NCI-H146 treated with DMSO at 0.1 percent for 48 hours (cell line): ENCODE measurements at regions not wholly inside any gene's neighbourhood (a gene's known extent, or its start where the extent isn't known, plus 50 kb on each side); places are given as distances from the start of the nearest gene placed in this dataset.
"Not testable (repeated sequence)": the region's sequence is repeated elsewhere in the genome, so short reads cannot be mapped to it uniquely, and the experiment has no call there.

Experiments
- DNase-seq: peaks from one replicate; lab custom pipeline; 2025; ENCODE audit not compliant: unreplicated experiment; lab: John Stamatoyannopoulos, UW

DNA sequence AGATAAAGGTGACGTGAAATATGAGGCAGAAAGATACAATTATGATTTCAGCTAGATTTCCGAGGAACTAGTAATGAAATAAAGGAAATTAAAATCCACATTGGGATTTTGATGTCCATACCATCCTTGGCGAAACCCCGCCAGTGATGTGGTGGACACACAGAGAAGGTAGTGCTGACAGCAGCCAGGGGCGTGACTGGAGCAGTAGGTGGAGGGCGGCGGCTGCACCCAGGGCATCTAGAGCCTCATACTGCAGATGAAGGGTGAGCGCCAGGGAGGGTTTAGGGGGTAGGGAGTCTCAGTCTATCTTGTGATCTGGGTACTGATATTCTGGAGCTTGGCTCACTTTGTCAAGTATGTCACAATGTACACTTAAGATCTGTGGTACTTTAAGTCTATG is 855.5 kb upstream of the POM121L12 start:
- DNase-seq = no peak

DNA sequence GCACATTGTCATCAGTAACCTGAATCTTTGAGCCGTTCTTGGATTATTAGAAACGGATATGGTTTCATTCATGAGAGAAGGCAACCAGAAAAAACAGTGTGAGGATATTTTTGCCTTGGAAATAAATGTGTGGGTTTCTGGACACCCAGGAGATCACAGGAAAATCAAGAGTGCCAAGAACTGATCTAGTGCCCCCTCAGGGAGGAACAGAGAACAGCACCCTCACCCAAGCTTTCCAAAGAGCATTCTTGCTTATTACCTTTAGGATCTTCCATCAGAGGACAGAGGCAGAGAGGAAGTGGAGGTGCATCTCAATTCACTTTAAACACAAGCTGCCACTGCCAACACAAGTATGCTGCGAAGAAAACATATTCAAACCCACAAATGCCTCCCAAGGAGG is 851.5 kb upstream of the COBL start:
- DNase-seq = no peak

DNA sequence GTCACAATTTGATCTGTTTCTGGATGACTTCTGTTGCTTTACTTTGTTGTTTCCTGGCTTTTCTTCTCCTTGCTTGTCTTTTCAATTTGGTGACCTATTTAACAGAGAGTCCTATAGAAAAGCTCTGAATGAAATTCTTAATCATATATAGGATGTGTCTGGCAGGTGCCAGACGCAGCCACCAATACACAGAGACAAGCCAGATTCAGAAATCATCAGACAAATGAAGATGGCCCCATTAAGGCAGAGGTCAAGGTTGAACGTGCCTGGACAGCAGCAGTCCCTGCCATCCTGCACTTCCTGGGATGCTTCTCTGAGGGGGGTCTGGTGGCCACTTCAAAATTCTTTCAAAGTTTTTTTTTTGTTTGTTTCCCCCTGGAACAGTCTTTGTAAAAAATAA is 846.7 kb upstream of the COBL start:
- no peak for DNase-seq

DNA sequence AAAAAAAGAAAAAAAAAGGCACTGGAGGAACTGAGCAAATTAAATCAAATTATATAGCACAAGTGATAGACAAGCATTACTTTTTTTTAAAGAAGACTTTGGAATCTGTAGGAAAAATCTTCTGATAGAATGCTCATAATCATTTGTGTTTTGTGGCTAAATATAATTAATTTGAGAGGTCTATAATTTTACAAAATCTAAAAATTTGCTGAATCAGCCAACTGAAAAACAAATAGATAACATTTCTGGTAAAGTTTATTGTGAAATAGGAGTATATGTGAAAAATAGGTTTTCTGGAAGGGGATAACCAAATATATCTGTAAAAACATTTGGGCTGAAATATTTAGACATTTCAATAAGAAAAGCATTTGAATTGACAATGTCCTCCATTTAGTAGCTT is 844.9 kb upstream of the COBL start:
- DNase-seq = no peak

DNA sequence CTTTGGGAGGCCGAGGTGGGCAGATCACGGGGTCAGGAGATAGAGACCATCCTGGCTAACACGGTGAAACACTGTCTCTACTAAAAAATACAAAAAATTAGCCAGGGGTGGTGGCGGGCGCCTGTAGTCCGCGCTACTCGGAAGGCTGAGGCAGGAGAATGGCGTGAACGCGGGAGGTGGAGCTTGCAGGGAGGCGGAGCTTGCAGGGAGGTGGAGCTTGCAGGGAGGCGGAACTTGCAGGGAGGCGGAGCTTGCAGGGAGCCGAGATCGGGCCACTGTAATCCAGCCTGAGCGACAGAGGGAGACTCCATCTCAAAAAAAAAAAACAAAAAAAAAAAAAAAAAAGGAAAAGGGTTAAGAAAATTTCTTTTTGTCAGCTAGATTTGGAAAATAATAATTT is 842.8 kb upstream of the COBL start:
- DNase-seq = not testable (repeated sequence)

DNA sequence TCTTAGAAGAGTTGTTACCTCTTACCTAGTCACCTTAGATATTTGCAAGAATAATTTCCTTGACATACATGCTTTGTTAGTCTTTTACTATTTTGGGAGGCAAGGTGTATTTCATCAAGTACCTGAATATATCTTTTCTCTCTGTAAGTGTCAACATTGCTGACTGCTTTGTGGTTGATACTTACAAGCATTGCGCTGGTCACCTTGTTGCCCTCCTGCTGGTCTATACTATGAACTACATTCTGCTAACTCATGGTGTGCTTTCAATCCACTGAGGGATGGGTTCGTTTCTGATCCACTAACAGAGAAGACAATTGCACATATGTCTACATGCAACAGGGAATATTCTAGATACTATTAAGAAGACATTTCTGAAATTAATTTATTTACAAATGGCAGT is 837.8 kb upstream of the COBL start:
- no peak for DNase-seq

DNA sequence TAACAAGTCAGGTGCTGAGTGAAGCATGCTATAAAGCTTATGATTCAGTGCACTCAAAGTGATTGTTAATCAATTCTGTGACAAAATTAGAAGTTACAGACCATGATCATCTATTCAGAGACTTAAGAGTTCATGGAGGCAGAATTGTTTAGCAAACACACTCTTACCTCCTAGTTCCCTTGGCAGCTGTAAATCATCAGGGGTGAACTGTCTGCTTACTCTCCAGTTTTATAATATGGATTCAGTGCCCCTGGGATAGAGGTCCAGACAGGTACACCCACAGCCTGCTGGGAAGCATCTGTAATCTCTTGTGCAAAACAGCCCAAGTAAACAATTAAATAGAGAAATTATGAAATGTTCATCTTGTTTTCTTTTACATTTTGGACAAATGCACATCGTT is 835.0 kb upstream of the COBL start:
- no peak for DNase-seq

DNA sequence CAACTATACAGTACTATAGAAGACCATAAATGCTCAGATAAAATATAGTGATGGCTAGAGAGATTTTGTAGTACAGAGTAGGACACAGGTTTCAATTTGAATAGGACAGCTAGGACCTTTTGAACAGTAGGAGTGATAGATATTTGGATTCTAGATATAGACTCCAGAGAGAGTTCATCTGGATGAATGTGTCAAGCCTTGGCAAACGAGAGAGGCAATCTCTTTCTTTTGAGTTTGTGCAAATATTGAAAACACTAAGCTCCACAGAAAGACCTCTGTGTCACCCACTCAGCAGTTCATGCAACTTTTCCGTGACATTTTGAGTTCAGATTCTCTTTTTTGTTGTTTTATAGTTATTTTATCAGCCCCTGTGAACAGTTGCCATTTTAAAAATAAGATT is 834.3 kb upstream of the COBL start:
- DNase-seq = no peak

DNA sequence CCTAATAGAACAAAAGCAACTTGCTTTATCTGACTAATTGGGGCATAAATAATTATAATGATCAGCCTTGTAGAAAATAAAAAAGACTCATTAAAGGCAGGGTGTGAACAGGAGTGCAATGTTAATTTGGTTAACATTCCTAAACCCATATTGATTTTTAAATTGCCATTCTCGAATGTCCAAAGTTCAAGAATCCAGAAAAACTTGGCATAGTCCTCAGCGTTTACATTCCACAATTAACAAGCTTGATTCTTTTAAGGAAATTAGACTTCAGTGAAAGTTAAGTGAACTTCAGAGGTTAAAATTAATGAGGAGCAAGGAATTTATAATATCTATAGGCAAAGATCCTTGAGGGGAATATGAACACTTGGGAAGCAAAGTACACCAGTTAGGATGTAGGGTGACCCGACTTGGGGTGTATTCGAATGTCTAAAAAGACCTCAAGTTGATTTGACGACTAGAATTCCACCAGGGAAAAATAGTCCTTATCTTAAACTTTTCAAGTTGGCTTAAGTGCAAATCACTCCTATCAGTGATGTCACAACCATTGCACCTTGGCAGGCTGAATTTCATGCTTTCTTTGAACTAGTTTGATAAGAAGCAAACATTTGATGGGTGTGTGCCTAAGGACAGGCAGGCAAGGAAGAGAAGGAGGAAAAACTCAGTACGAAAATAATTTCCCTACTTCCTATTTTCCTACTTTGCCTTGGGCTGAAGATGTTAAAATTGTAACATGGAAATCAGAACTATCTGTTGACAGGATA is 830.4 kb upstream of the COBL start:
- DNase-seq = no peak

DNA sequence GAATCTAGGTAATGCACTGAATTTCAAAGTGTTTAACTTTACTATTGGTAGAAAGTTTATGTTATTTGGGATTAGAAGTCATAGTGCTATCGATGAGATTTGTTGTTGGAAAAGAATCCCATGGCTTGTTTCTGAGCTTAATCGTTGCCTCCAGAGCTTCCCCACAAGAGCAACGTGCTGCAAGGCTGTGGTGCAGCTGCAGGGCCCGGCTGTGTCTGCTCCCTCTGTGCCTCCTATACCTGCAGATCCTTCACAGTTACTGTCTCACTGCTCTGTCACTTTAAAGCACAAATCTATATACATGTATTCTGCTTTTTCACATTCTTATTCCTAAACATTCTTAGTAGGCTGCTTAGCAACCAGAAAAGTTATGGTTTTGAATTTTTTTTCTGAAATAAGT is 826.6 kb upstream of the COBL start:
- DNase-seq = no peak

DNA sequence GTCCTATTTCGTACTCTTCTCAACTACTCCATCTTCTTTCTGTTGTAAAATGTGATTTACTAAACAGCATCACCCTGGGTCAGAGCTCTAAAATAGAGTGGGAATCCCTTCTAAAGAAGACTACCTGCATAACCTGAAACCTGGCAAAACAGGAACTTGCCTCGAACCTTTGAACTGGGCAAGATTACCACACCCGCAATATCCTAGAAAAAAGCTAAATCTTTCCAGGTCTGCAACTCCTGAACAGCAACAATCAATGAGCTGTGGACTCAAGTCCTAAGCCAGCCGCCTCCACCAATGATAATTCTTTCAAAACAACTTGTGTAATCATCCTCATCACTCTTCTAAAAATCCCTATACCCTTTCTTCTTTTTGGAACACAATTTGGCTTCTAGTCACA is 824.2 kb upstream of the COBL start:
- no peak for DNase-seq

DNA sequence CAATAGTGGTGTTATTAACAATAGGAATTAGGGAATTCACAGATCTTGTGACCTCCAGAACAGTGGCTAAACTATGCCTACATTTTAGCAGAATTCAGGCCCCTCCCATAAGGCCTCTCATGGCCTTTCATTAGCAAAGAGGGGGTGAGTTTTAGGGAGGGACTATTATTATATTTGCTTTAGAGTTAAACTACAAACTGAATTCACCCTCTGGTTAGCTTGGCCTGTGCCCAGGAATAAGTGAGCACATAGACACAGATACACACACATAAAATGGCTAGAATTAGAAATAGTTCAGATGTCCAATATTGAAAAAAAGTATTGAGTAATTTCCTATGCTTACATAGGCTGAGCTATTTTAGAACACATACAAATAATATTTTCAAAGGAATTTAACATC is 818.8 kb upstream of the COBL start:
- no peak for DNase-seq

DNA sequence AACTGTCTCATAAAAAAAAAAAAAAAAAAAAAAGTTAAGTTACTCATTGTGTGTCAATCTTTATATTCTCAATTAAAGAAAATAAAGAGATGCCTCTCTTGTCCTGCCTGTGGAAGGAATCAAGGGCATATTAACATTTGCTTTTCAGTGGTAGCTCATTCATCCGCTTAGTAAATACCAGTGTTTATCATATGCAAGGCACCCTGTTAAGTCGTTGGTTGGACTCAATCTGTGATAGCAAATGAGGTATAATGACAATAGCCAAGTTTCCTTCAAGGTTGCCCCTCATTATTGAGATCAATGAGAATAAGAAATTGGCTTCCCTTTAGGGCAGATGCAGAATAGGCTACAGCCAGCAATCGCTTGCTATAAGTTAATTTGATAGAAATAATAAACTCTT is 812.7 kb upstream of the COBL start:
- no peak for DNase-seq

DNA sequence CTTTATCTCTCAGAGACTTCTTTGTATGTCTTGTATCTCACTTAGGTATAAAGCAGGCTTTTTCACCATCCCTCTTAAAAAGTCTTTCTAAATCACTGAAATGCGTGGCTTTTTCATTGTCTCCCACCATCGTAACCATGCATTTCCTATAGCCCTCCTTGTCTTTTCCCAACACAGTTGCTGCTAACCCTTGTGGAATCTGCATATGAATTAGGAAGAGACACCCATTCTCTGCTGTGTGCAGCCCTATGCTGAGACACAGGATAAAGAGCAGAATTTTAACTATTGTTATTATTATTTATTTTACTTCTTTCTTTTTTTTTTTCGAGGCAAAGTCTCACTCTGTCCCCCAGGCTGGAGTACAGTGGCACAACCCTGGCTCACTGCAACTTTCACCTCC is 804.3 kb upstream of the COBL start:
- DNase-seq = no peak

DNA sequence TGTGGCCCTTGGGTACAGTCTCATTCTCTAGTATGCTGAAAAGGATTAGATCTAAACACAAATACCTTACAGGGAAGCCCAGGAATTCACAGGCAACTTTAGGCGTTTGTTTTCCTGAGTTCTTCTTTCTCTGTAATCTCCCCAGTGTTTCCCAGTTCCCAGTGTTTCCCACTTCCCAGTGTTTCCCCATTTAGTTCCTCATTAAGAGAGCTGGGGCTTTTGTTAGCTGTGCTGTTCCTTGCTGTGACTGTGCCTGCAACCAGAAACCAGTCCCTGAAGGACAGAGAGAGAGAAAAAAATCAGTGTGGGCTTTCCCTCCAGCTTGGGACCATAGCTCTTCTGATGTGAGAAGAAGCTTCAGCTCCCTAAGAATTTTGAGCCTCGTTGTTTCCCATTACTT is 802.9 kb upstream of the COBL start:
- DNase-seq = no peak

DNA sequence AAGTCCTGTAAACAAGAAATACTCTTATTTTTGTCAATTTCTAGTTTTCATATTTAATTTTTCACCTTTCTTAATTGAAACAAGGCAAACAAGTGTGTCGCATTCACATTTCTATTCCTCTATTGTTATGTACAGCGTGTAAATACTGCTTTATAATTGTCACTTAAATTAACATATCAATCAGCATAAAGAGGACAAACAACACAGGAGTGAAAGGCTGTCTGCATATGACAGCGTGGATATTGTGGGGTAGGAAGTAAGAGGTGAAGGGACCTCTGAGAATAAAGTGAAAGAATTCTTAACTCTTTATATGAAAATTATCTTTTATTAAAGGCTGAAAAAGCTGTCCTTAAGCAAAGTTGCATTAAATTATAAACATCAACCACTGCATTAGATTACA is 797.9 kb upstream of the COBL start:
- DNase-seq = no peak

DNA sequence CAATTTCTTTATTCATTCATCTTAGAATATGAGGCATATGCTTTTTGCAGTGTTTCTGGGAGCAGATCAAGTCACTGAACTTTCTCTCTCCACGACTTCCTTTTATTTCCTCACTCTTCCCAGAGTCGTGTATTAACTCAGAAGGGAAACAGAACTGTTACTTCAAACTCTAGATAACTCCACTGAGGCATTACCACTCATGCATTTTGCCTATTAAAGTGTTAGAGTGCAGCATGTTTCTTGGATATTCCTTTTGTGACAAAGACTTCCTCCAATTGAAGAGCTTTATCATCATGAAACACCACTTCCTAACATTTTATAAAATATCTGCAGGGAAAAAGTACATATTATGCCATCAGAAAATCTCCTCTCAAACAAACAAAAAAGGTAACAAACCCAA is 797.4 kb upstream of the COBL start:
- no peak for DNase-seq

DNA sequence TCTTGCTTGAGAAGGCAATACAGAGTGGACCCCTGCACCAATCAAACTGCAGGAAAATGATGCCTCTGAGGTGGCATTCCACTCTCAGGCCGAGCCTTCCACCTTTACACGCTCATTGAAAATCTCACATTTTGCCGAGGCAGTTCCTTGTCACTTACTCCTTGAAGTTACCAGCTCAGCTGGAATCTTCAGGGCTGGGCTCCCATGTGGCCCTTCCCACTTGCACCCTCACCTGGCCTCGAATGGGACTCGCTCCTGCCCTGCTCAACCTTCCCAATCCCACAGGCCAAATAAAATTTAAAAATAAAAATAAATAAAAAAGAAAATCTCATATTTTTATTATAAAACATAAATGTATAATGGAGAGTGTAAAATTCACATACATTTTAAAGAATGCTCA is 790.7 kb upstream of the COBL start:
- DNase-seq = no peak

DNA sequence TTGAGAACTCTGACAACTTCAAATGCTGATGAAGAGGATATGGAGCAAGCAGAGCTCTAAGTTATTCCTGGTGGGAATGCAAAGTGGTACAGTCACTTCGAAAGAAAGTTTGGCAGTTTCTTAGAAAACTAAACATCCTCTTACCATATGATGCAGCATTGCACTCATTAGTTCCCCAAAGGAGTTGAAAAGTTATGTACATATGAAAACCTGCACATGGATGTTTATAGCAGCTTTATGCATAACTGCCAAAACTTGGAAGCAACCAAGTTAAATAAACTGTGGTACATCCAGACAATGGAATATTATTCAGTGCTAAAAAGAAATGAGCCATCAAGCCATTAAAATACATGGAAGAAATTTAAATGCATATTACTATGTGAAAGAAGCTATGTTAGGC is 779.3 kb upstream of the COBL start:
- DNase-seq = no peak

DNA sequence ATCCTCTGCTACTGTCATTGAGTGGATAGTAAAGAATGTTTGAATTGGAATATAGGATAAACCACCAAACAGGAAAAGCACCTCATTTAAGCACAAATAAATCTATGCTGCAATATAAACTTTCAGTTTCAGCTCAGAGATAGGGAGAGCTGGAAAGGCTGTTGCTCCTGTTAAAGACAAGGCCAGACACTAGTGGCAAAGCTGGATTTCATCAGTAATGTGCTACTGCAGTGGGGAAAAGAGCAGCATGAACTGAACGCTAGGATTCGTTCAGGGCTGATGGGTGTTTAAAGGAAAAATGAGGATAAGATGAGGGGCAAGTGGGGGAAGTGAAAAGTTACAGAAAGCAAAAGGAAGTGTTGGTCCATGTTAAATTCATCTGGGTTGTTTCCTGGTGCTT is 775.4 kb upstream of the COBL start:
- no peak for DNase-seq

DNA sequence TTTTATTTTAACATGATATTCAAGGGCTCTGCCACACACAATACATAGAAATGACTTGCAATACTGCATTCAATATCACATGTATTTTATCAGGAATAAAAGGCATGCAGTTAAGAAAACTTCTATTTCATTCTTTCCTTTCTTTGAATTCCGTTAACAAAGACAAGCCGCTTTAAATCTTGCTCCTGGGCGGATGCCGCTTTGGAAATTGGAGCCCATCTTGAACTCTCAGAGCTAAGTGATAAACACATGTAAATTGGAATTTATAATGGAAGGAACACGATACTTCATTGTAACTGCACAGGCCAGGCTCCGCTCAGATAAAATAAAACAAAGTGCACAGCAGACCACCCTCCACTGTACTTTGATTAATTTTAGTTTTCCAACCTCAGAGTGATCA is 774.5 kb upstream of the COBL start:
- DNase-seq = no peak

DNA sequence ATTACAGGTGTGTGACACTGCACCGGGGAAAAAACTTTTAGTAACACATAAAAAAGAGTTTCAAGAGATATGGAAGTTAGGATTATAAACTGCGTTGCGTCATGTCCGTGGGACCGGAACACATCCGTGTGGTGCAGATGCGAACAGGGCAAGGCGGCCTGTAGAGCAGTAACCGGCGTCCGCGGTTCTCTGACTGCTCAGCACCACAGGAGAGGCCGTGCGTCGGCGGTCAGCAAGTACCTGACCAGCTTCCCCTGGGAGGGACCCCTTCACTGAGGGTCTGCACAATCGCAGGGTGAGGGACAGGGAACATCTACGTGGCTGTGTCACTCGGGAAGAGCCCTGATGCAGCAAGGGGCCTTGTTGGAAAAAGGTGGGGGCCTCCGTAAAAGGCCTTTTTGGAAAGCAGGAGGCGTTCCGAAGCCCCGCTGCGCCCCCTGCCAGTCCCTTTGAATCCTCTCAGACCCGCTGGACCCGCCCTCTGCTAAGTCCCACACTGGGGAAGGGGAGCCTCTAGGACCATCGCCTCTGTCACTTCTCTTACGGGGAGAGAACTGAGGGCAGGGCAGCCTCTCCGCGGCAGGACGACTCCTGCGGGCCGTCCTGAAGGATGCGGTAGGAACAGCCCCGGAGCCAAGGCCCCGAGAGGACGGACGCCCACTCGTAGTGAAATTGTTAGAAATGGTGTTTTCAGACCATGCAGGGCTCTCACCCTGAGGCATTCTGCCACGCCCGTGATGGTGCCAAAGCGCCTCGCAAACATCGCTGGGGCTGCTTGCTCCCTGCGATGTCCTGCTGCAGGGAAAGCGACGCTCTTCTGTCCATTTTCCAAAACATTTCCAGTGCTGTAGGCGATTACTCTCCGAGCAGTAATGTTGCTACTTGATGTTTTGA is 771.6 kb upstream of the COBL start:
- no peak for DNase-seq

DNA sequence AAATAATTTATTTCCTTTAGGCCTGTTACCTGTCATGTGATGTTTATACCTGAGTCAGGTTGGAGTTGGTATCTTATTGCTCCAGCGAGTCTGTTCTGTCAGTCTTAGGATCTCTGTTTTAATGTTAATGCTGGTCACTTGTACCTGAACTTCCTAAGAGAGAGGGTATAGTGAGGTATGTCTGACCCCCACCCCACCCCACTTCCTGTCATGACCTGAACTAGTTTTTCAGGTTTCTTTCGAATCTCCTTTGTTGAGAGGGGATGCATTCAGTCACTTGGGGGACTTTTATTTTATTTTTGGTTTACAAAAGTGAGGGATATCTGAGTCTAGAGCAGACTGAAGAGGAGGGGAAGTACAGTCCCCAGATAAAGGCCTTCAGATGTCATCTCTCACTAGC is 769.0 kb upstream of the COBL start:
- no peak for DNase-seq
